Fibroblast of lung (primary cell): ENCODE measurements at regions not wholly inside any gene's neighbourhood (a gene's known extent, or its start where the extent isn't known, plus 50 kb on each side); places are given as distances from the start of the nearest gene placed in this dataset.

Experiments used
- EZH2 ChIP-seq: IDR thresholded peaks from 2 replicates; pipeline ENCODE4 v1.5.1; 2012; ENCODE audit warnings: low read length, control low read depth, mild to moderate bottlenecking; ENCODE audit errors: missing control alignments
- TF ChIP-seq, protein P1 (sequence below), 2 donors: IDR thresholded peaks in 1 of 2; conservative IDR thresholded peaks in 1 of 2; 1 replicate in 1 of 2; 2 replicates in 1 of 2; pipeline ENCODE4 v1.5.1; 2011 to 2012; ENCODE audit warnings: low read length in 2 of 2, control low read depth in 1 of 2, inconsistent platforms in 1 of 2, low read depth in 1 of 2, mild to moderate bottlenecking in 1 of 2

DNA sequence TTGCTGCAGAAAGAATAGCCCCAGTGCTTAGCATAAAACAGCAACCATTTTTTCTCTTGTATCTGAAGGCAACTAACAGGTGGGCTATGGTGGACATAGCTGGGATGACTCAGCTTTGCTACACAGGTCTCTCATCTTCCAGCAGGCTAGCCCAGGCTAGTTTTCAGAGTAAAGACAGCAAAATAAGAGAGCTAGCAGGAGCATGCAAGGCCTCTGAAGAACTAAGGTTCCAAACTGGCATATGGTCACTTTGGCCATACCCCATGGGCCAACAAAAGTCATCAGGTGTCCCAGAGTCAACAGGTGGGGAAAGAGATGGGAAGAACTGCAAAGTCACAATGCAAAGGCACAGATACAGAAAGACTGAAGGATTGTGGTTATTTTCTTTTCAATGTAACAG lies 571.6 kb upstream of the MGMT start:
- TF ChIP-seq, protein P1, sequence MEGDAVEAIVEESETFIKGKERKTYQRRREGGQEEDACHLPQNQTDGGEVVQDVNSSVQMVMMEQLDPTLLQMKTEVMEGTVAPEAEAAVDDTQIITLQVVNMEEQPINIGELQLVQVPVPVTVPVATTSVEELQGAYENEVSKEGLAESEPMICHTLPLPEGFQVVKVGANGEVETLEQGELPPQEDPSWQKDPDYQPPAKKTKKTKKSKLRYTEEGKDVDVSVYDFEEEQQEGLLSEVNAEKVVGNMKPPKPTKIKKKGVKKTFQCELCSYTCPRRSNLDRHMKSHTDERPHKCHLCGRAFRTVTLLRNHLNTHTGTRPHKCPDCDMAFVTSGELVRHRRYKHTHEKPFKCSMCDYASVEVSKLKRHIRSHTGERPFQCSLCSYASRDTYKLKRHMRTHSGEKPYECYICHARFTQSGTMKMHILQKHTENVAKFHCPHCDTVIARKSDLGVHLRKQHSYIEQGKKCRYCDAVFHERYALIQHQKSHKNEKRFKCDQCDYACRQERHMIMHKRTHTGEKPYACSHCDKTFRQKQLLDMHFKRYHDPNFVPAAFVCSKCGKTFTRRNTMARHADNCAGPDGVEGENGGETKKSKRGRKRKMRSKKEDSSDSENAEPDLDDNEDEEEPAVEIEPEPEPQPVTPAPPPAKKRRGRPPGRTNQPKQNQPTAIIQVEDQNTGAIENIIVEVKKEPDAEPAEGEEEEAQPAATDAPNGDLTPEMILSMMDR (conservative IDR thresholded peaks at IDR 0.05 in 1 of 2, IDR thresholded peaks at IDR 0.05 in 1 of 2; ENCODE audit: low read depth in 1 of 2, low read length in 2 of 2) = no peak
- TF ChIP-seq EZH2 = no peak
